ENCODE measurements at regions not wholly inside any gene's neighbourhood (a gene's known extent, or its start where the extent isn't known, plus 50 kb on each side); places are given as distances from the start of the nearest gene placed in this dataset.

DNA sequence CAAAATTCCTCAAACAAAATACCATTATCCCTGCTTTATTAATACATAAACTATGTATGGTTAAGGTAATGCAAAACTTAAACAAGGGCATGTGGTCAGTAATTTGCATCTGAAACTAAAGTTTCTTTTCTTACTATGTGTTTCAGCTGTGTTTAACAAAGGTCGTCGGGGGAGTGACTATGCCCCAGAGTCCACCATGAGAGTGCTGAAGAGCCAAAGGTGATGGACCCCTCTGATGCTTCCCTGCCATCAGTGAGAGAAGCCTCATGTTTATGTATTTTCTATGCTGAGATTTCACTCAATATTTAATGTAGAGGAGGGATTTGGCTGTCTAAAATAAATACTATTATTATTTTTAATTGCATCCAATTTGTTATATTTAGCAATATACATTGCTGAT lies 707.2 kb upstream of the REG3G start:
- no peak overlapping the region for H3K27ac Mint-ChIP-seq
- DNase-seq (ENCODE audit: low spot score in 2 of 2) (no peak), ATAC-seq (no peak)
- no peaks in the 10 kb centered on the region for H3K36me3 Mint-ChIP-seq
- H3K9me3 Mint-ChIP-seq = peaks cover 14 to 26% of the 10 kb centered on the region in 2 donors

DNA sequence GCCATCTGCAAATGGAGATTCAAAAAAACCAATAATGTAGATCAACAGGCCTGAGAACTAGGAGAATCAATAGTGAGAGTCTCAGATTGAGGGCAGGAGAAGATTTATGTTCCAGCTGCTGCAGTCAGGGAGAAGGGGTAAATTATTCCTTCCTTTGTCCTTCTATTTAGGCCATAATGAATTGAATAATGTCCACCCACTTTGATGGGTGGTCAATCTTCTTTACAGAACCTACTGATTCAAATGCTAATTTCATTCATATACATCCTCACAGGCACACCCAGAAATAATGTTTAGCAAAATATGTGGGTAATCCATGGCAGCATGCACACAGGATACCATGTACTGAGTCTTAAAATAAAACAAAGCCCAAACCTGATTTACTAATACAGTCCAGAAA lies 695.3 kb upstream of the REG3G start:
- Mint-ChIP-seq H3K27ac (no peak overlapping the region), H3K9me3 (peaks cover 0 to 7% of the 10 kb centered on the region in 2 donors), H3K36me3 (no peaks in the 10 kb centered on the region)
- no peak for DNase-seq (ENCODE audit: low spot score in 2 of 2)
- no peak for ATAC-seq

DNA sequence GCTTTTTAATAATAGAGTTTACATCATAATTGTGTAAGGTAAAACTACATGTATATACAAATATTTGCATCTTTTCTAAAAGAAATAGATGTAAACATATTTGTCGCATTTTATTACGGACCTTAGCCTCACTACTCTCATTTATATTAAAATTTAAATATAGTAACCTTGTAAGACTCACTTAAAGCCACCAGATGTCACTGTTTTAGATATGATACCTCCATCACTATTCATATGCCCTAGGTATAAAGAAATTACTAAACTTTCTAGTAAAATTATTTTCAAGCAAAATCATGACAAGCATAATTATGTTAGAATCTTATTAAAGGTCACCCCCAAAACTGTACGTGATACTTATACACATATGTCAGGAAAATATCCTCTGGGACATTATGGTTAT lies 674.3 kb upstream of the REG3G start:
- DNase-seq (ENCODE audit: low spot score in 2 of 2) = no peak
- Mint-ChIP-seq H3K9me3 (peaks cover 15 to 18% of the 10 kb centered on the region in 2 donors), H3K27ac (no peak overlapping the region), H3K36me3 (no peaks in the 10 kb centered on the region)
- no peak for ATAC-seq

DNA sequence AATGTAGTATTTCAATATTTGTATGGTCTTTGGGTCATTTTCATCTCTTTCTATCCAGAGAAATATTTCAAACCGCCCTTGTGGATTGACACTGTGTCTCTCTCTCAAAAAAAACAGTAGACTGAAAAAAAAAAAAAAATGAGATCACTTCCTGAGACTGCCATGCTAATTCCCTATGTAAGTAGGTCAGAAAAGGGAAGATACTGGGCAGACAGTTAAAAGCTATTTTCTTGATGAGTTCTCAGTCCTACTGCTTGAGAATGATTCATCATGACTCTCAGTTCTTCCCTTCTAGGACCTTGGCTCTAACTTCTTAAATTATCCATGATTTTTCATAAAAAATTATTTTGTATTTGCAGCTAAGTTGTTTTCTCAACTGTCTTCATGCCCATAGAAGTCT lies 672.3 kb upstream of the REG3G start:
- Mint-ChIP-seq H3K27ac (no peak overlapping the region), H3K9me3 (peaks cover 20 to 21% of the 10 kb centered on the region in 2 donors), H3K36me3 (no peaks in the 10 kb centered on the region)
- no peak for DNase-seq (ENCODE audit: low spot score in 2 of 2)
- ATAC-seq = no peak

DNA sequence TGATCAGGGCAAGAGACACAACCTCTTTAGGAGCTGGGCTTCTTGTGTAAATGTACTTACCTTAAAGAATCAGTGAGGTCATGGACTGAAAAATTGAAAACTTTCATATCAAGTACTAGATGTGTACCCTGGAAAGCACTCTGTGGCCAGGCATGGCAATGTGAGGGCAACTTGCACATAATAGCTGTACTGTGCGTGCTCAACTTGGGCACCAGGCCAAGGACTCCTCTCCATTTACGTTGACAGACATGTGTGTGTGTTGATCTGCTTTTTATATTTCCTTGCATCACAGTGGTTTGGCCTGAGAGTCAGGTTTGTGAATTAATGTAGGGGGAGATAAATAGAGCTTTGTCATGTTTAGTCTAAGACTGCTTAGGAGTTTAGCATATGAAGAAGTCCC lies 669.5 kb upstream of the REG3G start:
- Mint-ChIP-seq H3K27ac (no peak overlapping the region), H3K36me3 (no peaks in the 10 kb centered on the region)

DNA sequence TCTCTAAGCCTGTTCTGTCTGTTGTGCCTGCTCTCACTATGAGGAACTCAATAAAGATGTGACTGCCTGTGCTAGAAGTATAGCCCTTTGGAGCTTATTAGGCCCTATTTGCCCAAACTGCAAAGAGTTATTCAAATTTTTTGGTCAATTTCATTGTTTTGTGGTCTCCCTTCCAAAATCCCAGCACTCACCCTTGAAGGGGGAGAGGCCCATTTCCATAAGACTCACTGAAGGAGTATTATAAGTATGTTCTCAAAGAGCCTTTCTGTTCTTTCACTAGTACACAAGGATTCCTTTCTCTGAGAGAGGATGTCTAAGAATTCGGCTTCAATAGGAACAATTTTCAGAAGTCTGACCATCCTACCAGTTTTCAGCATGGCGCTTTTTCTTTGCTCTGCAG lies 641.9 kb upstream of the REG3G start:
- ATAC-seq (no peak), DNase-seq (ENCODE audit: low spot score in 2 of 2) (no peak)
- peaks cover 0 to 4% of the 10 kb centered on the region in 2 donors for H3K36me3 Mint-ChIP-seq
- peaks cover 9 to 17% of the 10 kb centered on the region in 2 donors for H3K9me3 Mint-ChIP-seq
- no peak overlapping the region for H3K27ac Mint-ChIP-seq

More for the DNA sequence above, 669.5 kb upstream of the REG3G start:
- DNase-seq (ENCODE audit: low spot score in 2 of 2) (no peak), ATAC-seq (no peak)
- peaks cover 24 to 25% of the 10 kb centered on the region in 2 donors for H3K9me3 Mint-ChIP-seq

DNA sequence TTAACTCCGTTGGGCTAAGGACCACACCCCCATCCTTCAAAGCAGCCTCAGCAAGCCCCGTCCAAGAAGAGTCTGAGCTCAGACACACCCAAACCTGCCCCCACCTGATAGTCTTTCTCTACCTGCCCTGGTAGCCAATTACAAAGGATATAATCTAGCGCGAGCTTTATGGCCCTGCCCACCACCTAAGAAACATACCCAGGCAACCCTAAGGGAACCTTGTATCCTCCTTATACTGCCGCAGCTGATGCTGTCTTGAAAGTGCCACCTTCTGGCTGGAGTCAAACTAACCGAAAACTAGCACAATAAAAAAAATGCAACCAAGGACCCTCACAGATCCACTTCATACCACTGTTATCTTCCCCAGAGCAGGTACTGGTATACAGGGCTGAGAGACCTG lies 628.3 kb upstream of the REG3G start:
- peaks cover 33 to 47% of the 10 kb centered on the region in 2 donors for H3K9me3 Mint-ChIP-seq
- peaks cover 6 to 10% of the 10 kb centered on the region in 2 donors for H3K36me3 Mint-ChIP-seq
- ATAC-seq = no peak
- no peak overlapping the region for H3K27ac Mint-ChIP-seq
- no peak for DNase-seq (ENCODE audit: low spot score in 2 of 2)

DNA sequence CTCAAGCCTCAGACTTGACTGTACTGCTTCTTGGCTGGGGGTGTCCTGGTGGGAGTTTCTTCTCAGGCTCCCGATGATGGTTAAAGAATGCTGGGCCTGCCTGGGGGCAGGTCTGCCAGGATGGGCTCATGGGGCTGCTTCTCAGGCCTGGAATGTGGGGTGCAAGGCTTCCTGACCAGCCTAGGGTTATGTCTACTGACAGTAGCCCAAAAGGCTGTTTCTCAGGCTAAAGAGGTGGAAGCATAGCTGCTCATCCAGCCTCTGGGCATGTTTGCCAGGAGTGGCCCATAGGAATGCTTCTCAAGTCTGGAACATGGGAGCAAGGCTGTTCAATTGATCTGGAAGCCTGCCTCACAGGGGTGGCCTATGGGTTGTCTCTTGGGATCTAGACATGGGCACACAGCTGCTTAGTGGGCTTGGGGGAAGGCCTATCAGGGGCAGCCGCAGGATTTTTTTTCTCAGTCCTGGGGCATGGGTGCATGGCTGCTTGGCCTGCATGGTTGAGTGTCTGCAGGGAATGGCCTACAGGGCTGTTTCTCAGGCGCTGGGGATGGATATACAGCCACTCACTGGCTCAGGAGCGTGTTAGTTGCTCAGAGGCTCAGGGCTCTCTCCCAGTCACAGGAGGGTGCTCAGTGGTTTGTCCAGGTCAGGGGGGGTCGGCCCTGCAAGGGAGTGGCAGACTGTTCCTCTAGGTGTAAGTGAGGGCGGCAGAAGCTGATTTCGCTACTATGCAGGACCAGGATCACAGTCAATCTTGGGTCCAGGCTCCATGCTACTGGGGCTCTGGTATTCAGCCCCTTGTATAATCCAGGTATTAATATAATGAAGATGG lies 617.3 kb upstream of the REG3G start:
- ATAC-seq (no peak), DNase-seq (ENCODE audit: low spot score in 2 of 2) (no peak)
- Mint-ChIP-seq H3K27ac (no peak overlapping the region), H3K9me3 (peaks cover 9 to 26% of the 10 kb centered on the region in 2 donors), H3K36me3 (no peaks in the 10 kb centered on the region)

DNA sequence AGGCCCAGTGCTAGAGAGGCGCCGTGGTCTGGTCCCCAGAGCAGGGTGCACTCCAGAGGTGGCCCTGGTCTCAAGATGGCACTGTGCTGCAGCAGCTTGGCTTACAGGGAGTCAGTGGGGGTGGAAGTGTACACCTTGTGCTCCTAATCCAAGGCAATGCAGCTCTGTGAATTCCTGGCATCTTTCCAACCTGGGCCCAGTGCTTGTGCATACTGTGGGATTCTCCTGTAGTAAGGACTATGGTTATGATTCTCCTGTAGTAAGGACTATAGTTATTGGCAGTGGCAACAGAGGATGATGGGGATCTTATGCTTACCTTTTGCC lies 616.7 kb upstream of the REG3G start:
- H3K9me3 Mint-ChIP-seq = peaks cover 9 to 26% of the 10 kb centered on the region in 2 donors
- H3K36me3 Mint-ChIP-seq = no peaks in the 10 kb centered on the region
- no peak for DNase-seq (ENCODE audit: low spot score in 2 of 2)
- H3K27ac Mint-ChIP-seq = no peak overlapping the region
- no peak for ATAC-seq

DNA sequence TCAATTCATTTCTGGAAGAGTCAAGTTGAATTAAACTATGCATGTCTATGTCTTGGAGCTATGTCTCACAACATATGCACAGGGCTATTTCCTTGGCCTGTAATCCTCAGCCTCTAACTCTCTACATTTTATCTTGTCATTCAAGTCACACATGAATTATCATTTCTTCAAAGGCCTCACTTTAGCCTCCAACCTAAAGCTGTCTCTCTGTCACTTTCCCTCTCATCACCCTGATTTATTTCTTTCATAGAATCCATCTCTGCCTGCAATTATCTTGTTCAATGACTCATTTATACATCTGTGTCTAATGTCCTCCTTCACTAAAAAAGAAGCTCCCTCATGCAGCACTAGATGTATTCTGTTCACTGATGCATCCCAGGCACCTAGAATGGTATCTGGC lies 614.2 kb upstream of the REG3G start:
- H3K27ac Mint-ChIP-seq = no peak overlapping the region
- no peaks in the 10 kb centered on the region for H3K36me3 Mint-ChIP-seq
- no peak for ATAC-seq
- peaks cover 8 to 23% of the 10 kb centered on the region in 2 donors for H3K9me3 Mint-ChIP-seq
- DNase-seq (ENCODE audit: low spot score in 2 of 2) = no peak

DNA sequence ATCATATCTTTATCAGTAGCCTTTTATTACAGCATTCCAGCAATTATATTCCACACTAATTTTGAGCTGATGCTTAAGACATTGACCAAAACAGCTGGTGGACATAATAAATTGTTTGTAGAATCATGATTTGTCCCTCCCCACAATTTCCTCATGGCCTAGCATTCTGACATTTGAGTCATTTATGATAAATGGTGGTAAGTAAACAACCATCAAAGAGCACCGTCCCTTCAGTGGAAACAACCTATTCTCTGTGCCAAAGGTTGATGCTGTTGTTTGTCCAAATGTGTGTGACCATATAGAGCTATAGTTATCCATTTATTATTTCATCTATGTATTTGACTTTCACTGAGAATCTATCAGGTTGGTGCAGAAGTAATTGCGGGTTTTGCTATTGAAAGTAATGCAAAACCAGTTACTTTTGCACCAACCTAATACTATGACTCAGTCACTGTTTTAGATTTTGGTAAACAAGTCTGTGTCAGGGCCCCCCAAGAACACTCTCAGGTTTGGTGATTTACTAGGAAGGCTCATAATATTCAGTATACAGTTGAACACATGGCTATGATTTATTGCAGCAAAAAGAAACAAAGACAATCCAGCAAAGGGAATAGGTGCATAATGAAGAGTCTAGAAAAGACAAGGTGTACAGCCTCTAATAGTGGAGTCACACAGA lies 608.7 kb upstream of the REG3G start:
- no peak for ATAC-seq

DNA sequence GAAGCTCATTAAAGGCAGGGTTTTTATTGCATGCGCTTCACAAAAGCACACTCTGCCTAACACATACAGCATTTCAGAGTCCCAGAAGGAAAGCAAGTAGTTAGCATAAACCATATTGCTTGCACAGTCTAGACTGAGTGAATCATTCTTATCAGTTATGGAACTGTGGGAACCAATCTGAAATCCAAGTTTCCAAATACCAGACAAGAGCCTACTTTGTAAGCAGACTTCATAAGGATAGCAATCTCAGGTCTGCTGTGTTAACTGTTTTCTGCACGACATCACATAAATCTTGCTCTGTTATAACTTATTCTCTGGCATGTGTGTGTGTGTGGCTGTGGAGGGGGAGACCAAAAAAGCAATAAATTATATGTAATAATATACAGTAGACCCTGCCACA lies 608.1 kb upstream of the REG3G start:
- no peak overlapping the region for H3K27ac Mint-ChIP-seq
- peaks cover 15 to 16% of the 10 kb centered on the region in 2 donors for H3K9me3 Mint-ChIP-seq
- DNase-seq (ENCODE audit: low spot score in 2 of 2) = no peak
- no peak for ATAC-seq
- H3K36me3 Mint-ChIP-seq = no peaks in the 10 kb centered on the region

More for the DNA sequence above, 608.7 kb upstream of the REG3G start:
- H3K9me3 Mint-ChIP-seq = peaks cover 14 to 15% of the 10 kb centered on the region in 2 donors
- H3K27ac Mint-ChIP-seq = no peak overlapping the region
- DNase-seq (ENCODE audit: low spot score in 2 of 2) = no peak
- H3K36me3 Mint-ChIP-seq = no peaks in the 10 kb centered on the region

DNA sequence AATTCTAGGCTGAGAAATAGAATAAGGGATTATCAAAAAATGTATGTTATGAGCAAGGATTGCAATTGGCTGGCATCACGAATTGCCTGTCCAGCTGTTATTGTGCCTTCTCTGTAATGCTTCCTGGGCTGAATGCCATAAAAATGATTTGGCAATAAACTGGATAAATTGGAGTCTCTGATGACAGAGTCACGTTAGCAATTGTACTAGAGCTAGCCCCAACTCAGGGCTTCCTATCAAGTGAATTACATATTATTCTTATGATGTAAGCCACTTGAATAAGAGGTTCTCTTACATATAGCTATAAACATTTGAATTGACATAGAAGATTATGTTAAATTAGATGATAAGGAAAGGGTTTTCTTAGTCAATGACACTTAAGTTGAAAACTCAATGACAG lies 607.5 kb upstream of the REG3G start:
- H3K27ac Mint-ChIP-seq = no peak overlapping the region

DNA sequence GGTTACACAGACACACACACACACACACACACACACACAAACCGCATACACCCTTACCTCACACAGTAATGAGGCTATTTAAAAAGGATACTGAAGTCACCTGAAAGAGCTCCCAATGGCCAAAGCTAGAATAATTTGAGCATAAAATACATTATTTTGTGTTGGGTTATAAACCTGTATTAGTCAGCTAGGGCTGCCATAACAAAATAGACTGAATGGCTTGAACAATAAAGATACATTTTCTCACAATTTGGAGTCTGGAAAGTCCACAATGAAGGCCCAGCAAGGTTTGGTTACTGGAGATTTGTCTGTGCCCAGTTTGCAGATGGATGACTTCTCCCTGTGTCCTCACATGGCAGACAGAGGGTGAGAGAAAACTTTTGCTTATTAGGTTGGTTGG lies 605.4 kb upstream of the REG3G start:
- Mint-ChIP-seq H3K9me3 (peaks cover 20 to 21% of the 10 kb centered on the region in 2 donors), H3K27ac (no peak overlapping the region), H3K36me3 (no peaks in the 10 kb centered on the region)
- no peak for DNase-seq (ENCODE audit: low spot score in 2 of 2)
- ATAC-seq = no peak

More for the DNA sequence above, 607.5 kb upstream of the REG3G start:
- ATAC-seq (no peak), DNase-seq (ENCODE audit: low spot score in 2 of 2) (no peak)
- Mint-ChIP-seq H3K36me3 (no peaks in the 10 kb centered on the region), H3K9me3 (peaks cover 15 to 17% of the 10 kb centered on the region in 2 donors)

DNA sequence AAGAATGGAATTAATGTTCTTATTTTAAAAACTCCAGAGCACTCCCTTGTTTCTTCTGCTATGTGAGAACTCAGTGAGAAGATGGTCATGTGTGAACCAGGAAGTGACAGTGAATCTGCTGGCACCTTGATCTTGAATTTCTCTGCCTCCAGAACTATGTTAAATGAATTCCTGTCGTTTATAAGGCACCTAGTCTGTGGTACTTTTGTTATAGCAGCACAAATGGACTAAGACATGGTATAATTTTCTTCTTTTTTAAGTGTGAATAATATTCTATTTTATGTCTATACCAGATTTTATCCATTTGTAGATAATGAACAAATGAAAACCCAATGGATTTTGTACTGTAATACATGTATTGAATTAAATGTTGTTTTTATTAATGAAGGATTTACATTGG lies 601.9 kb upstream of the REG3G start:
- ATAC-seq (no peak), DNase-seq (ENCODE audit: low spot score in 2 of 2) (no peak)
- Mint-ChIP-seq H3K36me3 (no peaks in the 10 kb centered on the region), H3K9me3 (peaks cover 16 to 19% of the 10 kb centered on the region in 2 donors), H3K27ac (no peak overlapping the region)

DNA sequence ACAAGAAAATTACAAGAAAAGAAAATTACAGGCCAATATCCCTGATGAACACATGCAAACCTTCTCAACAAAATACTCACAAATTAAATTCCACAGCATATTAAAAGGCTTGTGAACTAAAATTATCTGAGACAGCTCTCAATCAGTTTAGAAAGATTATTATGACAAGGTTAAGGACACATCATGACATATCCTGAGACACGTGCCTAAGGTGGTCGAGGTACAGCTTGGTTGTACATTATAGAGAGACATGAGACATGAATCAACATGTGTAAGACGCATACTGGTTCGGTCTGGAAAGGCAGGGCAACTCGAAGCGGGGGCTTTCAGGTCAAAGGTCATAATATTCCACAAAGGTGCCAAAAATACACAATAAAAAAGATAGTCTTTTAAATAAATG lies 598.3 kb upstream of the REG3G start:
- no peak for DNase-seq (ENCODE audit: low spot score in 2 of 2)
- Mint-ChIP-seq H3K9me3 (peaks cover 24 to 30% of the 10 kb centered on the region in 2 donors), H3K36me3 (no peaks in the 10 kb centered on the region), H3K27ac (no peak overlapping the region)
- no peak for ATAC-seq

DNA sequence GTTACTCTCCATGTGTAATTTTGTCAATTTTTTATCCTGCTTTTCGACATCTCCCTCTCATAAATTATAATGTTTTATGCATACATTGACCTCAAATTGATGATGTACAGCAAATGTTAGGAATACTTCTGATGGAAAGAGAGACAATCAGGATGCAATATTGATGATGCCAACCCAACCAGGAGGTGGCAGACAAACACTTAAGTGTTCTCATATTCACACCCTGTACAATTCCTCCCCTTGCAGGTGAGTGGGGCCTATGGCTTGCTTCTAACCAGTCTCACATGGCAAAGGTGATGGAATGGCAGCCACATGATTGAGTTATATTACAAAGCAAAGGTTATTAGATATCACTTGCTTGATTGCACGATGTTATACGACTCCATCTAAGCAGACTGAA lies 594.3 kb upstream of the REG3G start:
- Mint-ChIP-seq H3K36me3 (no peaks in the 10 kb centered on the region), H3K9me3 (peaks cover 32 to 38% of the 10 kb centered on the region in 2 donors)

DNA sequence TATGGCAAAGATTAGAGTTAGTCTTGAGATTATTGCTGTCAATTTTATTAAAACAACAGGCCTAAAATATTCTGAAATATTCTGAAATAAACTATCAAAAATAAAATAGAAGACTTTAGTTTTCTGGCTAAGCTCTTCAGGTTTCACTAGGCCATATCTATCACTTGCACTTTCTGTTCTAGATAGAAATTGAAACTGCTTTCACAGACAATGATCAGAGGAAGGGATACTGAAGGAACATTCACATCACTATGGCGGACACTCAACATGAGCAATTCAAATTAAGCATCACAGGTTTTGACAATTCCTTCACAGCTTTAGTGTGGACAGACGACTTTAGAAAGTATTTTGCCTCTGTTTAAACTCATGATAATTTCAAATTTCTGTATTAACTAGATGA lies 586.4 kb upstream of the REG3G start:
- ATAC-seq (no peak), DNase-seq (ENCODE audit: low spot score in 2 of 2) (no peak)
- Mint-ChIP-seq H3K36me3 (no peaks in the 10 kb centered on the region), H3K27ac (no peak overlapping the region), H3K9me3 (peaks cover 11 to 27% of the 10 kb centered on the region in 2 donors)

More for the DNA sequence above, 594.3 kb upstream of the REG3G start:
- no peak overlapping the region for H3K27ac Mint-ChIP-seq
- no peak for ATAC-seq
- no peak for DNase-seq (ENCODE audit: low spot score in 2 of 2)
